B cell (primary cell): ENCODE measurements at regions not wholly inside any gene's neighbourhood (a gene's known extent, or its start where the extent isn't known, plus 50 kb on each side); places are given as distances from the start of the nearest gene placed in this dataset.

Source experiments
- ATAC-seq: fragments of 200-7000 bp; cut with Tn5 transposase; one replicate; pipeline ENCODE4 v1.10.0; 2021; ENCODE audit warnings: low read depth, mild to moderate bottlenecking, moderate number of reproducible peaks, moderate library complexity
- CTCF ChIA-PET: fragments of 350-600 bp; sonication (Branson Sonifier 250); formaldehyde crosslinking; loops from one replicate; lab custom pipeline; 2021; ENCODE audit warnings: antibody characterized with exemption, inconsistent platforms; lab: Charles Lee
- POLR2A ChIA-PET: fragments of 350-600 bp; sonication (Branson Sonifier 250); formaldehyde crosslinking; loops from one replicate; lab custom pipeline; 2021; ENCODE audit warnings: antibody characterized with exemption; lab: Charles Lee
- DNase-seq: peaks from one replicate; pipeline ENCODE4 v3.0.0; 2013
- H2AFZ ChIP-seq: 2 replicates; pipeline ENCODE4 v1.6.1; 2012; ENCODE audit warnings: mild to moderate bottlenecking, low read depth, low read length; ENCODE audit not compliant: insufficient read depth, poor library complexity, severe bottlenecking
- H3K27ac ChIP-seq, 2 donors: 1 replicate in 1 of 2; 2 replicates in 1 of 2; pipeline ENCODE4 v1.5.1; 2012 to 2013; ENCODE audit warnings: low read length in 2 of 2, mild to moderate bottlenecking in 2 of 2, moderate library complexity in 1 of 2
- H3K27me3 ChIP-seq, 4 experiments: fragments of 200-600 bp in 1 of 4; sonication (generic) in 1 of 4; replicated peaks in 1 of 4; 1 replicate in 2 of 4; 2 replicates in 2 of 4; pipeline versions ENCODE4 v1.6.1 to v1.7.0; 2013 to 2016; ENCODE audit warnings: low read length in 3 of 4, mild to moderate bottlenecking in 2 of 4, mixed read lengths in 1 of 4, moderate library complexity in 1 of 4; ENCODE audit not compliant: insufficient read depth in 4 of 4, control insufficient read depth in 3 of 4; ENCODE audit errors: control extremely low read depth in 1 of 4
- H3K36me3 ChIP-seq, 2 experiments: replicated peaks in 1 of 2; 1 replicate in 1 of 2; 2 replicates in 1 of 2; pipeline versions ENCODE4 v1.6.1 to v1.7.1; 2013; ENCODE audit warnings: low read length in 1 of 2; ENCODE audit not compliant: insufficient read depth in 2 of 2, control insufficient read depth in 1 of 2; ENCODE audit errors: control extremely low read depth in 1 of 2, extremely low read depth in 1 of 2
- H3K4me1 ChIP-seq, 2 donors: fragments of 200-600 bp in 1 of 2; sonication (generic) in 1 of 2; 1 replicate in 1 of 2; 2 replicates in 1 of 2; pipeline versions ENCODE4 v1.5.1 to v1.6.1; 2013 to 2017; ENCODE audit warnings: low read length in 2 of 2; ENCODE audit not compliant: control insufficient read depth in 2 of 2, insufficient read depth in 2 of 2
- H3K4me2 ChIP-seq: replicated peaks from 2 replicates; pipeline ENCODE3; 2012; ENCODE audit warnings: mild to moderate bottlenecking, low read depth, low read length; ENCODE audit not compliant: poor library complexity, severe bottlenecking
- H3K4me3 ChIP-seq, 5 experiments: fragments of 200-600 bp in 1 of 5; sonication (generic) in 1 of 5; 1 replicate in 3 of 5; 2 replicates in 2 of 5; pipeline versions ENCODE4 v1.5.1 to v1.7.0; 2011 to 2016; ENCODE audit warnings: low read length in 4 of 5, mild to moderate bottlenecking in 4 of 5, low read depth in 2 of 5, control low read depth in 1 of 5, moderate library complexity in 1 of 5; ENCODE audit not compliant: insufficient read depth in 1 of 5; ENCODE audit errors: control extremely low read depth in 1 of 5, extremely low read depth in 1 of 5
- H3K79me2 ChIP-seq: fragments of 200-600 bp; sonication (generic); one replicate; pipeline ENCODE4 v1.6.0; 2016; ENCODE audit warnings: low read length; ENCODE audit not compliant: control insufficient read depth, insufficient read depth
- H3K9ac ChIP-seq: fragments of 200-600 bp; sonication (generic); 2 replicates; pipeline ENCODE4 v1.6.1; 2017; ENCODE audit warnings: mild to moderate bottlenecking, low read length, moderate library complexity
- H3K9me3 ChIP-seq, 3 donors: one replicate each; pipeline versions ENCODE4 v1.6.1 to v1.7.1; 2013; ENCODE audit warnings: low read length in 2 of 3; ENCODE audit not compliant: control insufficient read depth in 2 of 3, insufficient read depth in 1 of 3; ENCODE audit errors: control extremely low read depth in 1 of 3
- H4K20me1 ChIP-seq: 2 replicates; pipeline ENCODE4 v1.6.0; 2012; ENCODE audit warnings: mild to moderate bottlenecking, low read length; ENCODE audit not compliant: insufficient read depth, control insufficient read depth, poor library complexity, severe bottlenecking
- H3K27ac Mint-ChIP-seq: one replicate; pipeline ENCODE4 v1.8.0; 2021; ENCODE audit warnings: mixed read lengths
- H3K27me3 Mint-ChIP-seq: one replicate; pipeline ENCODE4 v1.8.0; 2021; ENCODE audit warnings: mixed read lengths
- H3K4me1 Mint-ChIP-seq: one replicate; pipeline ENCODE4 v1.8.0; 2021; ENCODE audit warnings: mixed read lengths
- H3K4me3 Mint-ChIP-seq: one replicate; pipeline ENCODE4 v1.8.0; 2021; ENCODE audit warnings: mixed read lengths
- H3K9me3 Mint-ChIP-seq: one replicate; pipeline ENCODE4 v1.8.0; 2022; ENCODE audit warnings: mixed read lengths; ENCODE audit not compliant: insufficient read depth
- EZH2 ChIP-seq: IDR thresholded peaks from 2 replicates; pipeline ENCODE4 v1.6.1; 2012; ENCODE audit warnings: borderline replicate concordance, low read depth, mild to moderate bottlenecking, moderate library complexity, low read length; ENCODE audit not compliant: insufficient read depth, poor library complexity, severe bottlenecking
- WGBS: methylation state at CpG from one replicate; pipeline ENCODE4 v1.1.5; 2013; ENCODE audit warnings: missing lambda C conversion rate; ENCODE audit not compliant: insufficient coverage; 5-methylcytosine and 5-hydroxymethylcytosine counted together
- intact Hi-C: fragments of 100-400 bp; cut with micrococcal nuclease; formaldehyde crosslinking; loops from one replicate; pipeline ENCODE4 v1.10.0; 2022
- TF ChIP-seq, protein P1 (sequence below): fragments of 200-600 bp; IDR thresholded peaks from one replicate; pipeline ENCODE4 v1.8.0; 2022; ENCODE audit warnings: antibody characterized with exemption, mild to moderate bottlenecking

DNA sequence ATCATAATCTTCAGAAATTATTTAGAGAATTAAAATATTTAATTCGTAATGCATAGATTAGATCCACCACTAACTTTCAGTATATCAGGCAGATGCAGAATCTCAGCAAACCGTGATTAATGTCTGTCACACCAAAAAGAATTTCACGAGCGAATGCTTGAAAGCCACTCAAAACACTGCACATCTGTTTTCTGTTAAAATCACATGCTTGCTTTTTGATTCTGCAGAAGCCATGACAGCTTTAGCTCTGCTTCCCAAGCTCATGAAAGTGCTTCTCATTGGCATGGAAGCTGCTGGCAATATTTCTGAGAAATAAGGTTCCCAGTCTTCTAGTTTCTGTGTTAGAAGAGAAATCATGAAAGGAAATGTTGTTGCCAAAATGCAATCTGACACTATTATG, 837.8 kb upstream of the LRRN3 start:
- POLR2A ChIA-PET = no interaction called here
- Histone ChIP-seq H3K4me2 (no peak overlapping the region), H3K79me2 (no peaks in the 10 kb centered on the region), H3K4me1 (no peaks in the 10 kb centered on the region), H2AFZ (no peak overlapping the region), H3K27me3 (no peaks in the 10 kb centered on the region), H3K9me3 (no peaks in the 10 kb centered on the region), H3K4me3 (no peak overlapping the region), H3K9ac (no peak overlapping the region), H3K36me3 (no peaks in the 10 kb centered on the region), H3K27ac (no peak overlapping the region), H4K20me1 (no peaks in the 10 kb centered on the region)
- Mint-ChIP-seq H3K27me3 (no peaks in the 10 kb centered on the region), H3K4me1 (no peaks in the 10 kb centered on the region), H3K27ac (no peak overlapping the region), H3K4me3 (no peak overlapping the region), H3K9me3 (no peaks in the 10 kb centered on the region)
- 96% methylated on average over 3 of the region's 4 CpGs for WGBS
- CTCF ChIA-PET = no interaction called here
- ATAC-seq (no peak), DNase-seq (no peak)
- TF ChIP-seq, protein P1, sequence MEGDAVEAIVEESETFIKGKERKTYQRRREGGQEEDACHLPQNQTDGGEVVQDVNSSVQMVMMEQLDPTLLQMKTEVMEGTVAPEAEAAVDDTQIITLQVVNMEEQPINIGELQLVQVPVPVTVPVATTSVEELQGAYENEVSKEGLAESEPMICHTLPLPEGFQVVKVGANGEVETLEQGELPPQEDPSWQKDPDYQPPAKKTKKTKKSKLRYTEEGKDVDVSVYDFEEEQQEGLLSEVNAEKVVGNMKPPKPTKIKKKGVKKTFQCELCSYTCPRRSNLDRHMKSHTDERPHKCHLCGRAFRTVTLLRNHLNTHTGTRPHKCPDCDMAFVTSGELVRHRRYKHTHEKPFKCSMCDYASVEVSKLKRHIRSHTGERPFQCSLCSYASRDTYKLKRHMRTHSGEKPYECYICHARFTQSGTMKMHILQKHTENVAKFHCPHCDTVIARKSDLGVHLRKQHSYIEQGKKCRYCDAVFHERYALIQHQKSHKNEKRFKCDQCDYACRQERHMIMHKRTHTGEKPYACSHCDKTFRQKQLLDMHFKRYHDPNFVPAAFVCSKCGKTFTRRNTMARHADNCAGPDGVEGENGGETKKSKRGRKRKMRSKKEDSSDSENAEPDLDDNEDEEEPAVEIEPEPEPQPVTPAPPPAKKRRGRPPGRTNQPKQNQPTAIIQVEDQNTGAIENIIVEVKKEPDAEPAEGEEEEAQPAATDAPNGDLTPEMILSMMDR = no peak
- TF ChIP-seq EZH2 = no peak
- intact Hi-C loops = no loop called here

DNA sequence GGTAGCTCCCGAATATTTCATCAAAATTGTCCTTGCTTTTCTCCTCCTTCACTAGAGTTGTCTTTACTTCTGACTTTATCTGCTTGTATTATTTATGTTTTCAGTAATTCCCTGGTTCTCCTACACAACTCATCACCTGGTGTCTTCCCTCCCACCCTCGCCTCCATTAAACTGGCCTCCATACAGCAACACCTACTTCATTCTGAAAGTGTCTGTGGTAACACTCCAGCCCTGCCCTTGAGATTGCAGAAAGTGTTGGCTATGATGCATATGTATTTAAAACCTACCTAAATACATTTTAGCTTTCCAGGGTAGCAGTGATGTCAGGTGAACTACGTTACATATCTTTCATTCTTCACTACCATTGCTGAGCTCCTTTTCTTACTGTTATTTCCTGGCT, 833.3 kb upstream of the LRRN3 start:
- peaks cover 0 to 3% (median 0%) of the 10 kb centered on the region in 3 donors for H3K9me3 ChIP-seq

More for the DNA sequence above, 833.3 kb upstream of the LRRN3 start:
- ATAC-seq (no peak), DNase-seq (no peak)
- H3K79me2 ChIP-seq = no peaks in the 10 kb centered on the region
- no peak for TF ChIP-seq EZH2
- TF ChIP-seq, protein P1 = no peak
- H3K4me1 ChIP-seq = no peaks in the 10 kb centered on the region
- no peak overlapping the region for H3K27ac ChIP-seq
- CTCF ChIA-PET = no interaction called here
- Mint-ChIP-seq H3K27ac (no peak overlapping the region), H3K4me3 (no peak overlapping the region), H3K4me1 (no peaks in the 10 kb centered on the region), H3K9me3 (no peaks in the 10 kb centered on the region), H3K27me3 (no peaks in the 10 kb centered on the region)
- no peak overlapping the region for H2AFZ ChIP-seq
- no peak overlapping the region for H3K4me2 ChIP-seq
- POLR2A ChIA-PET = no interaction called here
- no peak overlapping the region for H3K9ac ChIP-seq
- H3K36me3 ChIP-seq = no peaks in the 10 kb centered on the region
- no peaks in the 10 kb centered on the region for H3K27me3 ChIP-seq
- 88% methylated on average over 2 of the region's 3 CpGs for WGBS
- H4K20me1 ChIP-seq = no peaks in the 10 kb centered on the region
- no peak overlapping the region for H3K4me3 ChIP-seq
- intact Hi-C loops = no loop called here
